OCI-LY3 (cell line): ENCODE measurements at regions not wholly inside any gene's neighbourhood (a gene's known extent, or its start where the extent isn't known, plus 50 kb on each side); places are given as distances from the start of the nearest gene placed in this dataset.

Source experiments
- CTCF ChIP-seq: fragments of 200-600, 300-600 bp; sonication (generic); IDR thresholded peaks from 2 replicates; pipeline ENCODE4 v1.5.1; 2014; ENCODE audit warnings: antibody characterized with exemption, low read length, low read depth
- EZH2phosphoT487 ChIP-seq: fragments of 200-600 bp; shearing (Covaris generic); IDR thresholded peaks from 2 replicates; pipeline ENCODE4 v1.6.1; 2018; ENCODE audit warnings: antibody characterized with exemption, mixed run types, low read depth

- no peak for TF ChIP-seq CTCF
- no peak for TF ChIP-seq EZH2phosphoT487
These were observed 164.9 kb upstream of the RREB1 start for GRCh38 chr6:6942831-6943230.
